IgD-negative memory B cell (primary cell): ENCODE measurements at regions not wholly inside any gene's neighbourhood (a gene's known extent, or its start where the extent isn't known, plus 50 kb on each side); places are given as distances from the start of the nearest gene placed in this dataset.

Experiments used
- H3K27ac Mint-ChIP-seq, 3 donors: one replicate each; pipeline ENCODE4 v1.8.0; 2020 to 2022; ENCODE audit warnings: mild to moderate bottlenecking in 3 of 3, mixed read lengths in 3 of 3, moderate library complexity in 1 of 3
- H3K27me3 Mint-ChIP-seq: one replicate; pipeline ENCODE4 v1.8.0; 2021; ENCODE audit warnings: mixed read lengths
- H3K36me3 Mint-ChIP-seq: one replicate; pipeline ENCODE4 v1.8.0; 2020; ENCODE audit warnings: mild to moderate bottlenecking, mixed read lengths
- H3K4me1 Mint-ChIP-seq, 3 donors: one replicate each; pipeline ENCODE4 v1.8.0; 2020 to 2022; ENCODE audit warnings: mixed read lengths in 3 of 3, mild to moderate bottlenecking in 1 of 3
- H3K4me3 Mint-ChIP-seq, 4 donors: one replicate each; pipeline ENCODE4 v1.8.0; 2020 to 2022; ENCODE audit warnings: mild to moderate bottlenecking in 4 of 4, mixed read lengths in 4 of 4, moderate library complexity in 3 of 4
- H3K9me3 Mint-ChIP-seq, 3 donors: one replicate each; pipeline ENCODE4 v1.8.0; 2020 to 2021; ENCODE audit warnings: mixed read lengths in 3 of 3, mild to moderate bottlenecking in 1 of 3

DNA sequence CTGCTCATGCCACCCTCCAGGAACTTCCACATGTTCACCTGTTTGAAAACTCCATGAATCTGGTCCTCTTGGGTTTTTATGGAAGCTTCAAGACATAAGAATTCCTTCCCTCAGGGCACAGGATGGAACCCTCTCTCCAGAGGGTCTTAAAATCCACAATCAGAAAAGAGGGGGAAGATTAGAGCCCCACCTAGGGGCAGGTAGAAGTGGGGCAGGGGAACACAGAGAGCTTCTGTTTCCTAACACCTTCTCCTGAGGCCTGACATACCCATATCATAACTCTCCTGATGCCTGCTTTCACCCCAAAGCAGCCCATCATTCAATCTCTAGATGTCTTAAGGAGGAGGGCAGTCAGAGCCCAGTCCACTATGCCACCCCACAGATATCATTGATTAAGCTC lies 1087.7 kb upstream of the ARRDC3 start:
- H3K27ac Mint-ChIP-seq = no peak overlapping the region
- H3K9me3 Mint-ChIP-seq = peaks cover 4 to 15% (median 7%) of the 10 kb centered on the region in 3 donors
- no peaks in the 10 kb centered on the region for H3K27me3 Mint-ChIP-seq
- no peaks in the 10 kb centered on the region for H3K36me3 Mint-ChIP-seq
- H3K4me3 Mint-ChIP-seq = no peak overlapping the region
- no peaks in the 10 kb centered on the region for H3K4me1 Mint-ChIP-seq

DNA sequence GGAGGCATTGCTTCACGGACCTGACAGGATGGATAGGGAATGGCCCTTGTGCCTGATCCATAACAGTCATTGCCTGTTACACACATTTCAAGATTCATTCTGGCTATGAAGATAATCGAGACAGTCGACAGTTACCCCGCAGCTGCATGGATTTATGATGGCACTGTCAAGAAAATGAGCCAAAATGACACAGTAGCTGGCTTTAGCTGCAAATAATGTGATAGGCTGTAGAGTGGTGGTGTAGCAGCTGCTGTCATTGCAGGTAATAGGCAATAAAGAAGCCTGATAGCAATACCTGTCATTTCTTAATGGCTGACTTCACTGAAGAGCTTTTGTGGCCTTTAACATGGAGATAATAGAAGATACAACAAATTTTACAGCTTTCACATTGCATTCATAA lies 1085.2 kb upstream of the ARRDC3 start:
- no peaks in the 10 kb centered on the region for H3K36me3 Mint-ChIP-seq

DNA sequence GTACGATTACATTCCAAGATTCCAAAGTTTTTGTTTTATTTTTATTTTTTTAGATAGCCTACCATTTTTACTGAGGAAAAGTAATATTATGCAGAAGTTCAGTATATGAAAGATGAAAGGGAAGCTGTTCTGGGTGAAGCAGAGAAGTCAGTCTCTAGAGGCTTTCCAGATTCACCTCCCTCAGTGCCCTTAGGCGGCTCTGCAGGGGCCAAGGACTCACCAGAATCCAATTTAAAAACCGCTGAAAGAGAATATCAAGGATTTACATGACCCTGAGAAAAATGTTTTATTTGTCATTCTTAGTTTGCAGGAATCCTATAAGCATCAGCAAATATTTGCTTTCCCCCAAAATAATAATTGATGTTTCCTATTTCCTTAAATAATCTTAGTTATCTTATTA lies 1084.6 kb upstream of the ARRDC3 start:
- Mint-ChIP-seq H3K27ac (no peak overlapping the region), H3K4me3 (no peak overlapping the region), H3K27me3 (no peaks in the 10 kb centered on the region), H3K4me1 (no peaks in the 10 kb centered on the region), H3K36me3 (no peaks in the 10 kb centered on the region), H3K9me3 (peaks cover under 1 to 2% (median 2%) of the 10 kb centered on the region in 3 donors)

More for the DNA sequence above, 1085.2 kb upstream of the ARRDC3 start:
- Mint-ChIP-seq H3K4me1 (no peaks in the 10 kb centered on the region), H3K9me3 (peaks cover 2 to 5% (median 5%) of the 10 kb centered on the region in 3 donors), H3K27ac (no peak overlapping the region), H3K4me3 (no peak overlapping the region), H3K27me3 (no peaks in the 10 kb centered on the region)

DNA sequence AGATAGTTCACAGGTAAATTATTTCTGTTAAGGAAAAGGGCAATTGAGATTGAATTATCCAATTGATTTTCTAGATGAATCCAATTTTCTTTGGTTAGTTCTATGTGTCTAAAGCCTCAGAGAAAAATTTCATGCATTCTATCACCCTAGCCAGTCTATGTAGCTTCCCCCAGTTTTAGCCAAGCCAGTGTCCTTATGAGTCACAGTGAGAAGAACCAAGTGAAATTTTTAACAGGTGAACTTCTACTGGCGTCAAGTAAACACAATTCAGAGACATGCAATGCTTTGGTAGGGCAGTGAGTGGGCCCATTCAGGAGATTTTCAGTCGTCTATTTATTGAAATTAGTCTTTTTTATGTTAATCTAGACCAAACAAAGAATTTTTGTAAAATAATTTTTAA lies 1077.4 kb upstream of the ARRDC3 start:
- Mint-ChIP-seq H3K9me3 (no peaks in the 10 kb centered on the region), H3K36me3 (no peaks in the 10 kb centered on the region), H3K27ac (no peak overlapping the region), H3K27me3 (no peaks in the 10 kb centered on the region), H3K4me3 (no peak overlapping the region), H3K4me1 (no peaks in the 10 kb centered on the region)

DNA sequence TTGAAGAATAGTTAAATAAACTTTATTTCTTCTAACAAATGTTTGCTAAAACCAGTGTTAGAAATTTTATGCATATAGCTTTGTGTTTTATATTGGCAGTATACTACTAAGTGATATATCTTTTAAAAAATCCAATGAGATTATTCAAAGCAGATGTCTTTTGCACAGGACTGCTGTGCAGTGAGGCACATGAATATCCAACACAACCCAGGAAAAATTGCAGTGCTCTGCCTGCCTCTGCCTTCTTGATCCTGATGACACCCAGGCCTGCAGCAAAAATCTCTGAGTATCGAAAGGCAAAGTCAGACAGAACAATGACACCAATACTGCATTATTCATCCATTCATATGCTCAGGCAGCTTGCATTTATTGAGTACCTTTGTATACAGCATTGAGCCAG lies 1076.5 kb upstream of the ARRDC3 start:
- H3K36me3 Mint-ChIP-seq = no peaks in the 10 kb centered on the region
- no peaks in the 10 kb centered on the region for H3K4me1 Mint-ChIP-seq
- H3K27me3 Mint-ChIP-seq = no peaks in the 10 kb centered on the region
- no peaks in the 10 kb centered on the region for H3K9me3 Mint-ChIP-seq
- H3K4me3 Mint-ChIP-seq = no peak overlapping the region
- H3K27ac Mint-ChIP-seq = no peak overlapping the region

DNA sequence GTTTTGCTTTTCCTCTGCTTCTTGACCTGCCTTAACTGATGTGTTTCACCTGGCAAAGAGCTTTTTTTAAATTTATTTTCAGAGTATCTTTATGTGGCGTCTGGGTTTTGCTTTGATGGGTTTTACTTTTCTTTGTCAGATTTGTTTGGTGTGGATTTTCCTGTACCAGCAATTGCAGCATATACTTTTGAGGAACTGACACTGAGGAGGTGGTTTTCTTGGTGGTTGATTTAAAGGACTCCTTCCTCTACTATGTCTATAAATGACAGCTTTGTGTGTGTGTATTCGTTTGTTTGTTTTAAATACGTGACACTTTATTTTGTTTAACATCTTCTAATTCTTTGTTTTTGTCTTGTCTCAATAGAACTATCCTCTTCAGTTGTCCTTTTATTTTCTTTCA lies 1071.9 kb upstream of the ARRDC3 start:
- Mint-ChIP-seq H3K4me3 (no peak overlapping the region), H3K27me3 (no peaks in the 10 kb centered on the region), H3K36me3 (no peaks in the 10 kb centered on the region), H3K9me3 (no peaks in the 10 kb centered on the region), H3K4me1 (no peaks in the 10 kb centered on the region), H3K27ac (no peak overlapping the region)

DNA sequence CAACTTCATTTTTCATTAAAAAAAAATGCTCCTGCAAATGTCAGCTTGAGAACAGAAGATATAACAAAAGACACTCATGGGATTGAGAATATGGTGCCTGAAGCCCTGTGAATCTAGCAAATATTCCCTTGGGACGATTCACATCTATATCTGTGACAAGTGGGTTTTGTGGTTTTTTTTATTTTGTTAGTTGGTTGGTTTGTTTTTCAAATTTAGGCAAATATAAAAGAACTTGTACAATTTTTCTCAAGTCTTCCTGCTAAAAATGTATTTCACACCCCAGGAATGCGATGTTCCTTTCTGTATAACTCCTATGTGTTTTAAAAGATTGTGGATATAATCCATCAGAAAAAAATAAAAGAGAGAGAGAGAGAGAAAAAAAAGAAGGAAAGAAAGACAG lies 1061.8 kb upstream of the ARRDC3 start:
- no peak overlapping the region for H3K27ac Mint-ChIP-seq
- H3K9me3 Mint-ChIP-seq = peaks cover 1 to 6% (median 2%) of the 10 kb centered on the region in 3 donors
- no peaks in the 10 kb centered on the region for H3K36me3 Mint-ChIP-seq
- no peaks in the 10 kb centered on the region for H3K27me3 Mint-ChIP-seq
- no peak overlapping the region for H3K4me3 Mint-ChIP-seq
- H3K4me1 Mint-ChIP-seq = no peaks in the 10 kb centered on the region

DNA sequence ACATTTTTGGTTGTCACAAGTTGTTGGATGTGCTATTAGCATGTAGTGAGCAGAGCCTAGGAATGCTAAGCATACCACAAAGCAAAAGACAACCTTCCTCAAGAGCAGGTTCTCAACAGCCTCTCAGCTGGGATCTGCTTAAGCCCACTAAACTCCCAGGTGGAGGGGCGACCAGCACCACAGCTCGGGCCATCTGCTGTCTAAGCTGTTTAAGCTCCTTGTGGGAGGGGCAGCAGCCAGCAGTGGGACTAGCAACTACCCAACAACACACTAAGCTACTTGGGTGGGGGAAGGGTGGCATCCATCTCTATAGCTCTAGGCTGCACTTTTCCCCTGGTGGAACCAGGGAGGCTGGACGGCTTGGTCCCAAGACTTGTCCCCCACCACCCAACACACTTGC lies 1052.7 kb upstream of the ARRDC3 start:
- H3K9me3 Mint-ChIP-seq = peaks cover 6 to 19% (median 12%) of the 10 kb centered on the region in 3 donors
- H3K4me3 Mint-ChIP-seq = no peak overlapping the region
- no peak overlapping the region for H3K27ac Mint-ChIP-seq
- no peaks in the 10 kb centered on the region for H3K36me3 Mint-ChIP-seq
- H3K4me1 Mint-ChIP-seq = no peaks in the 10 kb centered on the region
- no peaks in the 10 kb centered on the region for H3K27me3 Mint-ChIP-seq

DNA sequence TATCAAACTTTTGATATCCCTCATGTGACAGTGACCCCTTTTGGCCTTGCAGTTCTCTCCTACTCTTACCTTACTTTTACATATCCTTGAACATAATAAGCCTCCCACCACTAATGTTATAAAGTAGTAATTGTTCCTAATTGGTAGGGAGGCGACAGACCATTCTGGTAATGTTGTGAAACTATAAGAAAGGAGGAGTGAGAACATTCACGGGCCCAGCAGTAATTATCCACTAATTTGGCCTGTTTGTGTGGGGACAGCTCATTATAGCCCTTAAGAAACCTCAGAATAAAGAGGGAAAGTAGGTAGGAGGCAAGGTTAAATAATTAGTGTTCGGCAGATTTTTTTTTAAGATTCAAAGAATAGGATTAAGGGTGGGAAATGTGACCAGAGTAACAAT lies 1046.5 kb upstream of the ARRDC3 start:
- H3K4me1 Mint-ChIP-seq = no peaks in the 10 kb centered on the region
- H3K27ac Mint-ChIP-seq = no peak overlapping the region
- no peak overlapping the region for H3K4me3 Mint-ChIP-seq
- H3K36me3 Mint-ChIP-seq = no peaks in the 10 kb centered on the region
- H3K27me3 Mint-ChIP-seq = no peaks in the 10 kb centered on the region
- peaks cover 0 to 1% (median 0%) of the 10 kb centered on the region in 3 donors for H3K9me3 Mint-ChIP-seq

DNA sequence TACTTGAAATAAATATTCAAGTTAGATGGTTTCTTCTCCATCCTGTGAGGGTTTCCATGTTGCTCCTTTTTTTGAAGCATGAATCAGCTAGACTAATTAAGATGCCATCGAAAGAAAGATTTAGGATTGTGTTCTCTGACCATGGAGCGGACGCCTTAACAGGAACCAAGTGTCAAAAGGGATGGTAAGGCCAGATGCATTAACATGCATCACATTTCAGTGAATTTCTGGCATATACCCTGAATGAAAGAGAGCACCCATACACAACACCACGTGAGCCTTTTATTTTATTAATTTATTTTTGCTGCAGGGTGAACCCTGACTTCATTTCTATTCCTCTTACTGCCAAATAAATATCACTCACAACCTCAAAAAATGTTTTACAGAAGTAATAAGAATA lies 1045.3 kb upstream of the ARRDC3 start:
- Mint-ChIP-seq H3K4me3 (no peak overlapping the region), H3K27ac (no peak overlapping the region), H3K36me3 (no peaks in the 10 kb centered on the region), H3K27me3 (no peaks in the 10 kb centered on the region), H3K4me1 (no peaks in the 10 kb centered on the region), H3K9me3 (peaks cover 0 to 8% (median 0%) of the 10 kb centered on the region in 3 donors)

DNA sequence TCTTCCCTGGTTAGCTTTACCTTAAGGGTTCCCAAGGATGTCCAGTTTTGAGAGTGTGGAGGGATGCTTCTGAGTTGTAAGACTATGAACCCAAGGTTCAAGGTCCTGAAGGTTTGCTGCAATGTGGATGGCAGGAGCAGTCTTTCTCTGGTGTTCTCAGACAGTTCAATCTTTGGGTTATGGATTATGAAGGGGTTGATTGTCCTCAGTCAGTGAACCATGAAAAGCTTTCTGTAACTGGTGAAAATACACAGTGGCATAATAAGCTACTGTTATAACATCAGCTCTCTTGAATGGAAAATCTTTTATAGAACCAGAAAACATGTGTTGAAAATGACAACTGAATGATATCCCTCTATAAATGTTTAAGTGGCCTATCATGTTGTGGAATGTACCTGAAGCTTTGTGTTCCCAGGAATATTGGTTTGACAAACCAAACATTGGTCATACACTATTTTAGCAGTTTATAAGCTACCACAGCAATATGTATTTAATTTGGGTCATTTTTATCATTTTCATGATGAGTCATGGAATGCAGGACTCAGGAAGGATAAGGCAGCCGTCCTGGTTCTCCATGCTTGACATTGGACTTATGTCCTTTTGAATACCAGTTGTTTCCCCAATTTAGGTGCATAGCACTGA lies 1041.8 kb upstream of the ARRDC3 start:
- no peaks in the 10 kb centered on the region for H3K27me3 Mint-ChIP-seq
- H3K36me3 Mint-ChIP-seq = no peaks in the 10 kb centered on the region
- no peaks in the 10 kb centered on the region for H3K4me1 Mint-ChIP-seq

DNA sequence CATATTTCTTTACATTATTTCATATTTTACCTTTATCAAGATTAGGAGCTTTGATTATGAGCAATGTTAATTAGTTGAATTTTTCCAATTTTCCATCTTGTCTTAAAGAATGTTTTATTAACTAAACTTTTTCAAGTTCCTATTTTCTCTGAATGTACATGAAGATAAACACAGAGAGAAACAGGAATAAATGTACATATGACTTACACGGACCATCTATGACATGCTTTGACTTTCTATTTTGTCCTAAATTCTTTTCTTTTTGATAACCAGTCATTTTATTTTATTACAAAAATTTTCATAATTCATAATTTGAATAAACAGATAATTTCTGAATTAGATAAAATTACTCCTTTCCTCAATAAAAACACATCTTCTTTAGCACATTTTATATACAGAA lies 1038.8 kb upstream of the ARRDC3 start:
- no peak overlapping the region for H3K27ac Mint-ChIP-seq
- no peaks in the 10 kb centered on the region for H3K27me3 Mint-ChIP-seq

More for the DNA sequence above, 1041.8 kb upstream of the ARRDC3 start:
- no peak overlapping the region for H3K4me3 Mint-ChIP-seq
- H3K27ac Mint-ChIP-seq = no peak overlapping the region
- H3K9me3 Mint-ChIP-seq = peaks cover 0 to 12% (median 9%) of the 10 kb centered on the region in 3 donors

DNA sequence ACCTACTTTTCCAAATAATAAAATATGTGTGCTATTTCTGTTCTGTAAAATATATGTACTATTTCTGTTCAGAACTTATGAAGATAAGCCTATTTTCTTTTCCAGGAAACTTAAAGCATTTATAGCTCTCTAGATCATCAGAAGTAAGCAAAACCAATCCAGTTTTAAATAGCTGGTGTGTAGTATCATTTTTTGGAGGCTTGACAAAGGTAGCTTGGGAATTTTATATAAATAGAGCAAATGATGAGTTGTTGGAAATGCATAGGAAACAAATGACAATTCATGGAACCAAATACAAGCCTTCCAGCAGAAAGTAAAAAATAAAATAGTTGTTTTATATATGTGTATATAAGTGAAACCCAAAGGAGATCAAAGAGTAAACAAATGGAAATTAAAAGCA lies 1038.1 kb upstream of the ARRDC3 start:
- no peak overlapping the region for H3K4me3 Mint-ChIP-seq
- no peaks in the 10 kb centered on the region for H3K4me1 Mint-ChIP-seq
- H3K27me3 Mint-ChIP-seq = no peaks in the 10 kb centered on the region
- H3K27ac Mint-ChIP-seq = no peak overlapping the region
- H3K9me3 Mint-ChIP-seq = peaks cover 0 to 14% (median 9%) of the 10 kb centered on the region in 3 donors
- no peaks in the 10 kb centered on the region for H3K36me3 Mint-ChIP-seq

More for the DNA sequence above, 1038.8 kb upstream of the ARRDC3 start:
- no peaks in the 10 kb centered on the region for H3K4me1 Mint-ChIP-seq
- no peaks in the 10 kb centered on the region for H3K36me3 Mint-ChIP-seq
- peaks cover 0 to 14% (median 9%) of the 10 kb centered on the region in 3 donors for H3K9me3 Mint-ChIP-seq
- H3K4me3 Mint-ChIP-seq = no peak overlapping the region

DNA sequence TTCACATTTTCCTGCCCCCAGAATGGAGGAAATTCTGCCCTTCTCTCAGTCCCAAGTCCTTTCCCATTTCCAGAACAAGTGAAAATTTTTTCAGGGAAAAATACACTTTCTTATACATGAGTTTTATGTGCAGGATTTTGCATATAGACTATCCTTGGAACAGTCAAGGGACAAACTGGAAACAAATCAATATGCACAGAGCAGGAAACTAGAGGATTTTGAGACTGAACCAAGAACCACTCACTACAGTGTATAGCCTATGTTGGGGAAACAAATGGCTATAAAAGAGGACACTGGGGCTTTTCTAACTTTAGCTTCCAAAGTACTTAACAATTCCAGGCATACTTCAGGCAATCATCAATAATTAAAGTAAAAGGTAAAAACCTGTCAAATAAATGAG lies 1036.1 kb upstream of the ARRDC3 start:
- Mint-ChIP-seq H3K27ac (no peak overlapping the region), H3K36me3 (no peaks in the 10 kb centered on the region), H3K4me3 (no peak overlapping the region), H3K27me3 (no peaks in the 10 kb centered on the region), H3K4me1 (no peaks in the 10 kb centered on the region), H3K9me3 (peaks cover 0 to 13% (median 9%) of the 10 kb centered on the region in 3 donors)

DNA sequence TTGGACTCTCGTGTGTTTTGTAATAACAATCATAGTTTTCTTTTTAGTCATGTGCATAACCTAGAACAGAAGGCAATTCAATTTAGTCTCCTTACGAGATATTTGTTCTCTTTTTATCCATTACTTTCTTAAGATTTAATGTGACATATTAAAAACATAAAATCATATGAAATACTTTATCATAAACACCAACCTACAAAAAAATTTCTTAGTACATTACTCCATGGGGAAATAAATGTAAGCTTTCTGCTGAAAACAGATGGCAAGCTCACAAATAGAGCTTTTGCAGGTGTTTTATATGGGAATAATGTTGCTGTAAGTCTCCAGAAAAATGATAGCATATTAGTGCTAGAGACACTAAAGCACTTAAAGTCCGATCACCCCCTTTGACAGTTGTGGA lies 1035.2 kb upstream of the ARRDC3 start:
- no peak overlapping the region for H3K4me3 Mint-ChIP-seq
- no peak overlapping the region for H3K27ac Mint-ChIP-seq
- H3K9me3 Mint-ChIP-seq = peaks cover 0 to 9% (median 8%) of the 10 kb centered on the region in 3 donors
- H3K4me1 Mint-ChIP-seq = no peaks in the 10 kb centered on the region
- H3K36me3 Mint-ChIP-seq = no peaks in the 10 kb centered on the region
- H3K27me3 Mint-ChIP-seq = no peaks in the 10 kb centered on the region

DNA sequence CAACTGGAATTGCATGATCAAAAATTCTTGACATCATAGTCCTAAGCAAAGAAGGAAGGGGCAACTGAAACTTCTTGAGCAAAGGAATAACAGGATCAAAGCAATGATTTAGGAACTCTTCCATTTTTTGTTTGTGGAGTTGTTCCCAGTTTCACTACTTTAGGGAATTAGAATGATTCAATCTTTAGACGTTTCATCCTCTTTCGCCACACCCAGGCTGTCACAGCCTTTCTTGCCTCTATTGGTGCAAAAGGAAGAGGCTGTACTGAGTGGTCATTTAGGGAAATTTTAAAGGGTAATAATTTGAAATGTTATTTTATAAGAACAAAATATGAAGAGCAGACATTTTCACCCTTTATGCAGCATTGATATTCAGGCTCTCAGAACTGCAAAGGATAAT lies 1026.0 kb upstream of the ARRDC3 start:
- H3K4me3 Mint-ChIP-seq = no peak overlapping the region
- peaks cover 2 to 4% (median 4%) of the 10 kb centered on the region in 3 donors for H3K9me3 Mint-ChIP-seq
- no peak overlapping the region for H3K27ac Mint-ChIP-seq
- no peaks in the 10 kb centered on the region for H3K36me3 Mint-ChIP-seq
- H3K4me1 Mint-ChIP-seq = no peaks in the 10 kb centered on the region
- no peaks in the 10 kb centered on the region for H3K27me3 Mint-ChIP-seq
